T-helper 2 cell treated with Interferon-gamma antibody and Interleukin-4, amounts not matched to agents 5 μg/mL and 100 μg/mL, for 36 hours (primary cell): ENCODE measurements at regions not wholly inside any gene's neighbourhood (a gene's known extent, or its start where the extent isn't known, plus 50 kb on each side); places are given as distances from the start of the nearest gene placed in this dataset.

Experiments used
- DNase-seq: peaks from one replicate; pipeline ENCODE4 v3.0.0; 2021; ENCODE audit warnings: low spot score
- H3K27ac Mint-ChIP-seq: one replicate; pipeline ENCODE4 v1.8.0; 2021; ENCODE audit warnings: mild to moderate bottlenecking, mixed read lengths
- H3K27me3 Mint-ChIP-seq: one replicate; pipeline ENCODE4 v1.8.0; 2021; ENCODE audit warnings: low read depth, mixed read lengths
- H3K36me3 Mint-ChIP-seq: one replicate; pipeline ENCODE4 v1.8.0; 2021; ENCODE audit warnings: low read depth, mixed read lengths
- H3K4me1 Mint-ChIP-seq: one replicate; pipeline ENCODE4 v1.8.0; 2021; ENCODE audit warnings: low read depth, mixed read lengths
- H3K4me3 Mint-ChIP-seq: one replicate; pipeline ENCODE4 v1.8.0; 2022; ENCODE audit warnings: mild to moderate bottlenecking, moderate library complexity, mixed read lengths
- H3K9me3 Mint-ChIP-seq: one replicate; pipeline ENCODE4 v1.8.0; 2021; ENCODE audit warnings: mixed read lengths

DNA sequence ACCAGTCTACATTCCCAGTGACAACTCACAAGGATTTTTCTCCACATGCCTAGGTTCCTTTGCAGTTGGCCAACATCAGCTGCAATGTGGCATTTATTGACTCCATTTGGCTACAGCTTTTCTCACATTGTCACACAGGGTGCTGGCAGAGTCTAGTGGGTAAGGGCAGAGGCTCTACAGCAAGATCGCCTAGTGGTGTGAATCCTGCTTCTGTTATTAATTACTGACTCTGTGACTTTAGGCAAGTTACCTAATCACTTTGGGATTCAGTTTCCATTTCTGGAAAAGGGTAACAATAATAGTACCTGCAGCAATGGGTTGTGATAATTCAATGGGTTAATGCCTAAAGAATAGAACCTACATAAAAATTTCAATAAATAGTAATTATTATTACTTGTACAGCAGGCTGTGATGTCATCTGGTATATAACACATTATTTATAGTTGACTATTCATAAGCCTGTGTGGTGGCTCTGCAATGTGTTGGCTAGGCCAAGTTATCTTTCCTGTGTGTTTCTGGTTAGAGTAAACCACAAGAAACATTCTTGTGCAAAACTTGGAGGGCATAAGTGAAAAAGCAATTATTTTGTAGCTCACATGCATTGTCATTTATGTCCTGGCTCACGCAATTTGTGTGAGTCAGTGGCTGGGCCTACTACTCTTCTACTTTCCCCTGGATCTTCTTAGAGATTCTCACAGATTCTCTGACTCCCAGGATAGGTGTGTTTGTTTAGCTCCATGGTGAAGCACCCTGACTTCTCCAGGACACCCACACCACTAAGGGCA lies 59.5 kb downstream of the PTGS2 start:
- H3K36me3 Mint-ChIP-seq, result no peaks in the 10 kb centered on the region
- peak; percentile 33 for DNase-seq
- no peaks in the 10 kb centered on the region for H3K9me3 Mint-ChIP-seq
- peaks cover 36% of the 10 kb centered on the region for H3K4me1 Mint-ChIP-seq
- H3K27me3 Mint-ChIP-seq, result peaks cover 24% of the 10 kb centered on the region
- peak overlapping the region; percentile 40 for H3K4me3 Mint-ChIP-seq
- peak overlapping the region; percentile 65 for H3K27ac Mint-ChIP-seq

GRCh38 chr1:186618401-186619170 lies 61.6 kb downstream of the PTGS2 start:
- Mint-ChIP-seq H3K27ac (peak overlapping the region; percentile 68), H3K36me3 (peaks cover 6% of the 10 kb centered on the region), H3K4me1 (peaks cover 50% of the 10 kb centered on the region), H3K4me3 (peak overlapping the region; percentile 81), H3K9me3 (peaks cover 3% of the 10 kb centered on the region), H3K27me3 (peaks cover 24% of the 10 kb centered on the region)
- DNase-seq, result peak; percentile 61

DNA sequence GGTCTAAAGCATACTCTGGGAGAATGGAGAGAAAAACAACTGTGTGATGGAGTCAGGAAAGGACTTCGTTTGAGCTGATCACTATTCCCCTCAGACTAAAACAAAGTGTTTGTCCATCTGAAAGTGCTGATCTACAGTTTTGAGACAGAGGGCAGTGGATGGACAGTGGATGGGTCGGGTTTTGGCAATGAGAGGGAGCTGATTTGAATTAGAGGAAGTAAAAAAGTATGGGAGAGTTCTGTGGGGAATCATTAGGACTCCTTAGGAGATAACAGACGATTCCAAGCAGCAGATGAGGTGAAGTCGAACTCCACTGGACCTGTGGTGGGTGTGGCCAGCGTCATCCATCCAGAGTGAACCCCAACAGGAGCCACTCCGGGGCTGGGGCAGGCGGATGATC lies 62.3 kb downstream of the PTGS2 start:
- DNase-seq, result no peak
- H3K36me3 Mint-ChIP-seq, result peaks cover 6% of the 10 kb centered on the region

GRCh38 chr1:186616511-186616910 lies 63.7 kb downstream of the PTGS2 start:
- peaks cover 24% of the 10 kb centered on the region for H3K27me3 Mint-ChIP-seq
- DNase-seq, result no peak
- peaks cover 3% of the 10 kb centered on the region for H3K9me3 Mint-ChIP-seq
- H3K36me3 Mint-ChIP-seq, result peaks cover 6% of the 10 kb centered on the region
- H3K4me3 Mint-ChIP-seq, result no peak overlapping the region
- no peak overlapping the region for H3K27ac Mint-ChIP-seq
- peaks cover 43% of the 10 kb centered on the region for H3K4me1 Mint-ChIP-seq

More for the DNA sequence above, 62.3 kb downstream of the PTGS2 start:
- peak overlapping the region; percentile 45 for H3K4me3 Mint-ChIP-seq
- peak overlapping the region; percentile 12 for H3K27ac Mint-ChIP-seq
- H3K4me1 Mint-ChIP-seq, result peaks cover 49% of the 10 kb centered on the region
- H3K27me3 Mint-ChIP-seq, result peaks cover 22% of the 10 kb centered on the region
- peaks cover 3% of the 10 kb centered on the region for H3K9me3 Mint-ChIP-seq

GRCh38 chr1:186615332-186615731 lies 64.9 kb downstream of the PTGS2 start:
- peak overlapping the region; percentile 66 for H3K4me3 Mint-ChIP-seq
- peak overlapping the region; percentile 60 for H3K27ac Mint-ChIP-seq
- H3K4me1 Mint-ChIP-seq, result peaks cover 33% of the 10 kb centered on the region
- H3K27me3 Mint-ChIP-seq, result peaks cover 23% of the 10 kb centered on the region
- peaks cover 6% of the 10 kb centered on the region for H3K36me3 Mint-ChIP-seq
- DNase-seq, result no peak
- H3K9me3 Mint-ChIP-seq, result peaks cover 3% of the 10 kb centered on the region

DNA sequence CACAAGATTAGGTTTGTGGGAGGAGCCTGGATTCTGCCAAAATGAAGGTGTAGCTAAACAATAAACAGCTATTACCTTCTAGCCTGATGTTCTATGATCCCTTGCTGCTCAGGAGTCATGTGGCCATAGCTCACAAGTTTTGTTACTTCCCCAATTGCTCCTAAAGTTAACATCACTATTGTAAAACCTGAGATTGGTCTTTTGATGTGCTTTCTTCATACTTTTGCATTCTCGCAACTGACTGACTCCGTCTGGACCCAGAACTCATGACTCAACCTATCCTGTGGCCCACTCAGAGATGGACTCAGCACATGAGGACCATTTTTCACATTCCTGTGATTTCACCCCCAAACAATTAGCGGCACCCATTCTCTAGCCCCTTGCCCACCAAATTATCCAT lies 69.1 kb downstream of the PTGS2 start:
- peaks cover 3% of the 10 kb centered on the region for H3K9me3 Mint-ChIP-seq
- peaks cover 36% of the 10 kb centered on the region for H3K27me3 Mint-ChIP-seq
- peaks cover 18% of the 10 kb centered on the region for H3K4me1 Mint-ChIP-seq
- no peak overlapping the region for H3K4me3 Mint-ChIP-seq
- DNase-seq, result no peak
- no peak overlapping the region for H3K27ac Mint-ChIP-seq
- H3K36me3 Mint-ChIP-seq, result peaks cover 6% of the 10 kb centered on the region

DNA sequence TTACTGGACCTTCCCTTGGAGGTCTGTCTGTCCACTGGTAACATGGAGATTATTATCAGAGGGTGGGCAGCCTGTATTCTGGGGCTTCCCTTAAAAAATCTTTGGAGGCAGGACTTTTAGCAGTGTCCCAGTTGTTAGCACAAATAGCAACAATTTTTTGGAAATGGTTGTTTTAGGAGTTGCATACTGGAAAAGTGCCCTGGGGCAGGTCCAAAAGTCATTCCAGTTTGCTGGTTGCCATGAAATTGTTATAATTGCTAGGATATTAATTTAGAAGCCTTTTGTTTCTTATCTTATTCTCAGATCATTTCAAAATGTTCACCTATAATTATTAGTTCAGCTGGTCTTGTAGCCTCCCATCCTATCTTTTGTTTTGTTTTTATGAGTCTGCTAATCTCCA lies 71.0 kb downstream of the PTGS2 start:
- H3K9me3 Mint-ChIP-seq, result peaks cover 1% of the 10 kb centered on the region
- H3K4me1 Mint-ChIP-seq, result peaks cover 8% of the 10 kb centered on the region
- H3K27ac Mint-ChIP-seq, result no peak overlapping the region
- no peak overlapping the region for H3K4me3 Mint-ChIP-seq
- no peak for DNase-seq
- peaks cover 2% of the 10 kb centered on the region for H3K36me3 Mint-ChIP-seq
- peaks cover 42% of the 10 kb centered on the region for H3K27me3 Mint-ChIP-seq

DNA sequence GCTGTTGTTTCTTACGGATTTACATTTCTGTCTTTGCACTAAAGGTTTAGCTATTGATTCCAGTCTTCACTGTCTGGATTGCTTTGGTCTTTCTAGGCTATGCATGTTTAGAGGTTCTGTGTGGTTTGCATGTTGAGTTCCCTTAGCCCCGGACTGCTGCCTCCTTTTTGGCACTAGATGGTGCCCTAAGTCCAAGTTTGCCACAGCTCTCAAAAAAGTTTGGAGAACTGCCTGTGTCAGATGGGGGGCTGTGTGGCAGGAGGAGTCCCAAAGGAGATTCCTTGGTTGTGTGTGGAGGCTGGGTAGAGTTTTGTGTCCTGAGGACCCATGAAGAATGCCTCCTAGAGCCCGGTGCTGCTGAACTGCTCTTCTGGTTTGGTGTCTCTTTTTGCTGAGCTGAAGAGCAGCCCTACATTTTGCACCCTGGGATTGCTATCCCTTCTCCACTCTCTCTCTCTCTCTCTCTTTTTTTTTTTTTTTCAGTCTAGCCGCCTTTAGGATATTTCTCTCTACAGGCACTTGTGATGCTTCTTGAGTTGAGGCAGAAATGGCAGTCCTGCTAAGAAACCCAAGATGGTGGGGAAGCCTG lies 74.4 kb downstream of the PTGS2 start:
- Mint-ChIP-seq H3K4me1 (peaks cover 4% of the 10 kb centered on the region), H3K36me3 (no peaks in the 10 kb centered on the region), H3K27me3 (peaks cover 51% of the 10 kb centered on the region), H3K27ac (no peak overlapping the region), H3K4me3 (no peak overlapping the region), H3K9me3 (no peaks in the 10 kb centered on the region)
- DNase-seq, result peak; percentile 25

DNA sequence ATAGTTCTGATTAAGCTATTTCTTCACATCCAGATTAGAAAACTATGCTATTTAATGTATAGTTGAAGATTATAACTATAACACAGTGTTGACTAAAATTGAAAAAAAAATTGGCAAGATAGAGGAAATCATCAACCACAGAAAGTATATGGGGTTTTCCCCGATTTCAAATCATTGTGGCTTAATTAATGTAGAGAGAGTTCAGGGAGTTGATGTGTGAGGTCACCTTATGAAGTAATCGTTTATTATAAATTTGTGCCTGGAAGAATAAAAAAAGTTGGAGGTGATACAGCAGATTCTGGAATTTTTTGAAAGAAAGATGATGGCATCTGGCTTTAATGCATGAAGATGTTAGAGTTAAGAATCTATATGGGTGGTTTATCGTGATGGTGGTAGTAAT lies 84.3 kb downstream of the PTGS2 start:
- Mint-ChIP-seq H3K27me3 (peaks cover 56% of the 10 kb centered on the region), H3K9me3 (peaks cover 2% of the 10 kb centered on the region), H3K4me1 (peaks cover 8% of the 10 kb centered on the region), H3K36me3 (no peaks in the 10 kb centered on the region), H3K27ac (no peak overlapping the region), H3K4me3 (no peak overlapping the region)
- DNase-seq, result no peak

DNA sequence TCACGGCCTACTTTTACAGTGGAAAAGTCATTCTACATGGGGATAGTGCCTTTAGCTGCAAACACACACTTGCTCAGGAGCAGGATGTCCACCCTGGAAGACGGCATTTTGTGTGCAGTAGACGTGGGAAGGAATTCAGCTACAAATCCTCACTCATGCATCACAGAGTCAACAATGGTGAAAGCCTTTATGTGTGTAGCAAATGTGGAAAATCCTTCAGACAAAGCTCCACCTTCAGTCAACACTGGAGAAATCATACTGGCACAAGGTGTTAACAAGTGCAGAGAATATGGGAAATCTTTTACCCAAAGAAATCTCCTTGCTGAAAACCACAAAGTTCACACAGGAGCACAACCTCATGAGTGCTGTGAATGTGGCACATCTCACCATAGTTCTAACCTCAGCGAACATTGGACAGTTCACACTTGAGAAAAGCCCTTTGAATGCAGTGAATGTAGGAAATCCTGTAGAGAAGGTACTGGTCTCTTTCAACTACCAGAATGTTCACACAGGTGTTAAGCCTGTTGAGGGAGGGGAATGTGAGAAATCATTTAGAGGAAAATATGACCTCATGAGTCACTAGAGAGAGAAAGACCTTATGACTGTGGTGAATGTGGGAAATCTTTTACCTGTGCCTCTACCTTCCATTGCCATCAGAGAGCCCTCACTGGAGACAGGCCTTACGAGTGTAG lies 101.8 kb downstream of the PTGS2 start:
- DNase-seq, result no peak
- Mint-ChIP-seq H3K9me3 (peaks cover 9% of the 10 kb centered on the region), H3K27me3 (no peaks in the 10 kb centered on the region), H3K27ac (no peak overlapping the region), H3K4me1 (no peaks in the 10 kb centered on the region), H3K36me3 (no peaks in the 10 kb centered on the region), H3K4me3 (no peak overlapping the region)

DNA sequence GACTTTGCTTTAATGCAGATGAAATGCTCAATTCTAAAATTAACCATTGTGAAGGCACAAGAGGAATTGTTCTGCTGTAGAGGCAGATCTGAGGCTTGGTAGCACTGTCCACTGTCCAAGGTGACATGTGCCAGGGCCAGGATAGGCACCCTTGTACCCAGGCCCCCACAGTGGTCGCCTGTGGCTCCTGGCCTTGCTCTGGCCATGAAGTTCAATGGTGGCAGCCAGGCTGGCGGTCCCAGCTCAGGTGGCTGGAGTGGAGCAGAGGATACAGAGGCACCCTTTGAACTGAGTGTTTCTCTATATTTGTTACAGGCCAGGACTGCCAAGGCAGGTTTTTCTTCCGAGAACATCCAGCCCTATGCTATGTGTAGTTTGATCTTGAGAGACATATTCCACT lies 102.6 kb downstream of the PTGS2 start:
- no peaks in the 10 kb centered on the region for H3K4me1 Mint-ChIP-seq
- peaks cover 4% of the 10 kb centered on the region for H3K9me3 Mint-ChIP-seq
- no peak for DNase-seq
- H3K27me3 Mint-ChIP-seq, result no peaks in the 10 kb centered on the region
- no peak overlapping the region for H3K27ac Mint-ChIP-seq
- H3K4me3 Mint-ChIP-seq, result no peak overlapping the region
- no peaks in the 10 kb centered on the region for H3K36me3 Mint-ChIP-seq

DNA sequence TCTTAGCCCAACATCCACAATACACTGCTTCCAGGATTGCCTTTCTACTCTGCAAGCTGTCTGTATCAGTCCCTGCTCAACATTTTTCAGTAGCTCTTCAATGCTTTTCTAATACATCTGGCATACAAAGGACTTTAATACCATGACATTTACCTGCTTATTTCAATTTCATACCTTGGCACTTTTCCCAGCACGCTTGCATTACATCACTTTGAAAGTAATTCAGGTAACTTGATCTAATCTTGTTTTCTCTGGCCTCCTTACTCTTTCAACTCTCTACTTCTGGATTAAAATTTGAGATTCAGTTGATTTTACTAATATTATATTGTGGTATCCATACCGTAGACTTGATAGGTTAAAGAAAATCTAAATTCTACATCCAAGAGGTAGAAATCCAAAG lies 103.0 kb downstream of the PTGS2 start:
- no peak overlapping the region for H3K27ac Mint-ChIP-seq
- DNase-seq, result no peak
- no peak overlapping the region for H3K4me3 Mint-ChIP-seq
- peaks cover under 1% of the 10 kb centered on the region for H3K9me3 Mint-ChIP-seq
- H3K36me3 Mint-ChIP-seq, result no peaks in the 10 kb centered on the region
- no peaks in the 10 kb centered on the region for H3K27me3 Mint-ChIP-seq
- no peaks in the 10 kb centered on the region for H3K4me1 Mint-ChIP-seq

DNA sequence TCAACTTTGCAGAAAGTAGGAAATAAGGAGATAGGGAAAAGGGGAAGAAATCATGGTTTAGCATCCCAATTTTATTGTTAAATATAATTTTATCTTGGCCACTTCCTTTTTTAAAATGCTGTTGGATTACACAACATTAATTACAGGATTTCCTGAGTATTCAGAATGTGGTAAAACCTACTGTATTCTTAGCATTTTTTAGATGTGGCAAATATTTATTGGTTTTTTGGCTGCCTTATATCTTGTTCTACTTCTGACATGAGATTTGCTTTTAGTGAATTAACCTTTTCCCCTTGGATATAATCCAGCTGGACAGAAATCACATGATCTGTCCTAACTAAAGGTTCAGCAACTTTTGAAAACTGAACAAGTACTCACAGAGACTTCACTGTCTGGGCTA lies 104.9 kb downstream of the PTGS2 start:
- Mint-ChIP-seq H3K9me3 (no peaks in the 10 kb centered on the region), H3K36me3 (no peaks in the 10 kb centered on the region), H3K27ac (no peak overlapping the region), H3K27me3 (no peaks in the 10 kb centered on the region), H3K4me1 (no peaks in the 10 kb centered on the region), H3K4me3 (no peak overlapping the region)
- DNase-seq, result no peak

- Mint-ChIP-seq H3K27ac (no peak overlapping the region), H3K36me3 (no peaks in the 10 kb centered on the region), H3K27me3 (no peaks in the 10 kb centered on the region), H3K4me3 (no peak overlapping the region), H3K9me3 (no peaks in the 10 kb centered on the region), H3K4me1 (no peaks in the 10 kb centered on the region)
- DNase-seq, result no peak
These were observed 105.3 kb downstream of the PTGS2 start for GRCh38 chr1:186574926-186575325.
